Cardiac septum (tissue), 1 donor: ENCODE measurements at regions not wholly inside any gene's neighbourhood (a gene's known extent, or its start where the extent isn't known, plus 50 kb on each side); places are given as distances from the start of the nearest gene placed in this dataset.

ENCODE experiments used
- DNase-seq: peaks from one replicate; pipeline ENCODE4 v3.0.0-alpha.2; 2020; ENCODE audit warnings: low spot score
- intact Hi-C: fragments of 100-400 bp; cut with DNase I; formaldehyde crosslinking; loops from one replicate; pipeline ENCODE4 v1.14.0; 2022
- donor health status: DM: no; HTN: no; CAD: no.

- DNase-seq, result peak; percentile 74
- intact Hi-C loops, result no loop called here
These were observed 72.0 kb downstream of the KCNF1 start for GRCh38 chr2:10983711-10984110.

- DNase-seq, result no peak
- intact Hi-C loops, result no loop called here
These were observed 72.8 kb downstream of the KCNF1 start for GRCh38 chr2:10984418-10985135.

- intact Hi-C loops, result no loop called here
- peak; percentile 31 for DNase-seq
These were observed 73.5 kb downstream of the KCNF1 start for GRCh38 chr2:10985260-10985659.

- DNase-seq, result peak; percentile 58
- intact Hi-C loops, result no loop called here
These were observed 74.3 kb downstream of the KCNF1 start for GRCh38 chr2:10985901-10986535.

- intact Hi-C loops, result no loop called here
- DNase-seq, result peak; percentile 22
These were observed 75.7 kb downstream of the KCNF1 start for GRCh38 chr2:10987439-10987838.

- DNase-seq, result peak; percentile 24
- intact Hi-C loops, result no loop called here
These were observed 76.1 kb downstream of the KCNF1 start for GRCh38 chr2:10987861-10988260.

GRCh38 chr2:10989151-10989550 is 77.4 kb downstream of the KCNF1 start:
- DNase-seq, result peak; percentile 69
- intact Hi-C loops, result no loop called here

GRCh38 chr2:10989782-10990181 is 78.0 kb downstream of the KCNF1 start:
- intact Hi-C loops, result no loop called here

GRCh38 chr2:10990561-10991111 is 78.9 kb downstream of the KCNF1 start:
- DNase-seq, result peak; percentile 59
- intact Hi-C loops, result no loop called here

More at GRCh38 chr2:10989782-10990181, 78.0 kb downstream of the KCNF1 start:
- DNase-seq, result no peak

GRCh38 chr2:10992023-10992791 is 80.5 kb downstream of the KCNF1 start:
- intact Hi-C loops, result no loop called here
- DNase-seq, result peak; percentile 64

- intact Hi-C loops, result no loop called here
- peak; percentile 56 for DNase-seq
These were observed 81.3 kb downstream of the KCNF1 start for GRCh38 chr2:10993001-10993481.

GRCh38 chr2:10995366-10995970 is 83.7 kb downstream of the KCNF1 start:
- intact Hi-C loops, result no loop called here
- DNase-seq, result peak; percentile 19

- intact Hi-C loops, result no loop called here
- DNase-seq, result no peak
These were observed 92.5 kb downstream of the KCNF1 start for GRCh38 chr2:11004199-11004598.

- intact Hi-C loops, result no loop called here
- peak; percentile 53 for DNase-seq
These were observed 93.3 kb downstream of the KCNF1 start for GRCh38 chr2:11005032-11005431.

GRCh38 chr2:11006191-11006590 is 94.5 kb downstream of the KCNF1 start:
- intact Hi-C loops, result no loop called here
- peak; percentile 69 for DNase-seq

GRCh38 chr2:11007331-11008264 is 95.9 kb downstream of the KCNF1 start:
- intact Hi-C loops, result no loop called here
- DNase-seq, result peak; percentile 26

GRCh38 chr2:11008773-11009172 is 97.0 kb downstream of the KCNF1 start:
- DNase-seq, result peak; percentile 10
- intact Hi-C loops, result no loop called here

- DNase-seq, result no peak
- intact Hi-C loops, result no loop called here
These were observed 97.4 kb downstream of the KCNF1 start for GRCh38 chr2:11009176-11009575.

- intact Hi-C loops, result no loop called here
These were observed 98.2 kb downstream of the KCNF1 start for GRCh38 chr2:11009891-11010290.

More at GRCh38 chr2:11009891-11010290, 98.2 kb downstream of the KCNF1 start:
- DNase-seq, result peak; percentile 39
